Glomerular visceral epithelial cell (primary cell): ENCODE measurements at regions not wholly inside any gene's neighbourhood (a gene's known extent, or its start where the extent isn't known, plus 50 kb on each side); places are given as distances from the start of the nearest gene placed in this dataset.

Source experiments
- DNase-seq: peaks from one replicate; pipeline ENCODE4 v3.0.0-alpha.2; 2016; ENCODE audit errors: extremely low spot score

GRCh38 chr4:96676754-96677435, 837.0 kb downstream of the PDHA2 start:
- no peak for DNase-seq

GRCh38 chr4:96677499-96677898, 837.6 kb downstream of the PDHA2 start:
- no peak for DNase-seq

GRCh38 chr4:96681218-96681617, 841.3 kb downstream of the PDHA2 start:
- no peak for DNase-seq

GRCh38 chr4:96685691-96686090, 845.8 kb downstream of the PDHA2 start:
- DNase-seq = no peak

- no peak for DNase-seq
Measured at GRCh38 chr4:96691521-96691920, 851.6 kb downstream of the PDHA2 start.

- DNase-seq = peak; percentile 46
Measured at GRCh38 chr4:96698831-96699230, 858.9 kb downstream of the PDHA2 start.

GRCh38 chr4:96703265-96703664, 863.4 kb downstream of the PDHA2 start:
- no peak for DNase-seq

- no peak for DNase-seq
Measured at GRCh38 chr4:96708766-96709165, 868.9 kb downstream of the PDHA2 start.

- DNase-seq = no peak
Measured at GRCh38 chr4:96713271-96713850, 873.5 kb downstream of the PDHA2 start.

- no peak for DNase-seq
Measured at GRCh38 chr4:96729641-96730040, 889.7 kb downstream of the PDHA2 start.

- no peak for DNase-seq
Measured at GRCh38 chr4:96730432-96730831, 890.5 kb downstream of the PDHA2 start.

GRCh38 chr4:96736352-96736889, 896.5 kb downstream of the PDHA2 start:
- peak; percentile 74 for DNase-seq

- no peak for DNase-seq
Measured at GRCh38 chr4:96739101-96739500, 899.2 kb downstream of the PDHA2 start.

- DNase-seq = no peak
Measured at GRCh38 chr4:96742332-96743014, 902.6 kb downstream of the PDHA2 start.

GRCh38 chr4:96744676-96745075, 904.8 kb downstream of the PDHA2 start:
- no peak for DNase-seq

- DNase-seq = no peak
Measured at GRCh38 chr4:96753216-96753615, 913.3 kb downstream of the PDHA2 start.

GRCh38 chr4:96755569-96756484, 915.9 kb downstream of the PDHA2 start:
- DNase-seq = no peak

- no peak for DNase-seq
Measured at GRCh38 chr4:96756584-96756983, 916.7 kb downstream of the PDHA2 start.

- DNase-seq = no peak
Measured at GRCh38 chr4:96763546-96763945, 923.7 kb downstream of the PDHA2 start.

- no peak for DNase-seq
Measured at GRCh38 chr4:96766359-96766758, 926.5 kb downstream of the PDHA2 start.

GRCh38 chr4:96767815-96768480, 928.1 kb downstream of the PDHA2 start:
- DNase-seq = no peak
